SK-N-SH treated with all-trans-retinoic acid at 6 μM for 48 hours (cell line): ENCODE measurements at regions not wholly inside any gene's neighbourhood (a gene's known extent, or its start where the extent isn't known, plus 50 kb on each side); places are given as distances from the start of the nearest gene placed in this dataset.
"Not testable (repeated sequence)": the region's sequence is repeated elsewhere in the genome, so short reads cannot be mapped to it uniquely, and the experiment has no call there.

ENCODE experiments used
- ATAC-seq: fragments of 200-7000 bp; cut with Tn5 transposase; 3 replicates; pipeline ENCODE4 v1.9.1; 2020; ENCODE audit warnings: mild to moderate bottlenecking, moderate library complexity
- ARNTL ChIP-seq: fragments of 450-650 bp; formaldehyde crosslinking; IDR thresholded peaks from 2 replicates; pipeline ENCODE4 v1.5.0; 2020; ENCODE audit warnings: low read depth, mild to moderate bottlenecking, moderate library complexity, borderline replicate concordance
- CREB5 ChIP-seq: fragments of 250-450 bp; sonication (Bioruptor Pico); IDR thresholded peaks from 2 replicates; pipeline ENCODE4 v1.5.1; 2020; ENCODE audit warnings: low read depth, mild to moderate bottlenecking, moderate library complexity
- ESRRG ChIP-seq: fragments of 250-450 bp; sonication (Bioruptor Pico); IDR thresholded peaks from 2 replicates; pipeline ENCODE4 v1.6.1; 2021; ENCODE audit warnings: mild to moderate bottlenecking
- GLIS3 ChIP-seq: fragments of 250-450 bp; sonication (Bioruptor Pico); IDR thresholded peaks from 2 replicates; pipeline ENCODE4 v1.5.0; 2020; ENCODE audit warnings: mild to moderate bottlenecking, moderate library complexity
- ISL1 ChIP-seq: fragments of 250-450 bp; sonication (Bioruptor Pico); IDR thresholded peaks from 2 replicates; pipeline ENCODE4 v2.1.2; 2022; ENCODE audit warnings: mild to moderate bottlenecking, moderate library complexity
- PATZ1 ChIP-seq: fragments of 250-450 bp; sonication (Bioruptor Pico); IDR thresholded peaks from 2 replicates; pipeline ENCODE4 v1.8.0; 2020; ENCODE audit warnings: mild to moderate bottlenecking, moderate library complexity, borderline replicate concordance
- PPARA ChIP-seq: fragments of 250-450 bp; sonication (Bioruptor Pico); IDR thresholded peaks from 2 replicates; pipeline ENCODE4 v1.5.0; 2020; ENCODE audit warnings: mild to moderate bottlenecking, borderline replicate concordance
- SNAI2 ChIP-seq: fragments of 250-450 bp; sonication (Bioruptor Pico); IDR thresholded peaks from 2 replicates; pipeline ENCODE4 v1.5.0; 2020; ENCODE audit warnings: mild to moderate bottlenecking, moderate library complexity
- TCF4 ChIP-seq: fragments of 250-450 bp; sonication (Bioruptor Pico); IDR thresholded peaks from 2 replicates; pipeline ENCODE4 v1.8.0; 2021; ENCODE audit warnings: mild to moderate bottlenecking, moderate library complexity, borderline replicate concordance
- TOX ChIP-seq: fragments of 250-450 bp; sonication (Bioruptor Pico); IDR thresholded peaks from 2 replicates; pipeline ENCODE4 v1.8.0; 2021; ENCODE audit warnings: mild to moderate bottlenecking, moderate library complexity, borderline replicate concordance
- ZC3H10 ChIP-seq: fragments of 250-450 bp; sonication (Bioruptor Pico); IDR thresholded peaks from 2 replicates; pipeline ENCODE4 v1.5.1; 2021; ENCODE audit warnings: mild to moderate bottlenecking, moderate library complexity
- ZFP3 ChIP-seq: fragments of 250-450 bp; sonication (Bioruptor Pico); IDR thresholded peaks from 2 replicates; pipeline ENCODE4 v1.5.0; 2020; ENCODE audit warnings: mild to moderate bottlenecking, moderate library complexity
- ZFP30 ChIP-seq: fragments of 450-650 bp; formaldehyde crosslinking; IDR thresholded peaks from 2 replicates; pipeline ENCODE4 v1.5.0; 2022; ENCODE audit warnings: mild to moderate bottlenecking, moderate library complexity
- ZNF565 ChIP-seq: fragments of 450-650 bp; formaldehyde crosslinking; conservative IDR thresholded peaks from 2 replicates; pipeline ENCODE4 v1.5.0; 2020; ENCODE audit warnings: low read depth, mild to moderate bottlenecking, moderate library complexity
- ZNF70 ChIP-seq: fragments of 450-650 bp; formaldehyde crosslinking; IDR thresholded peaks from 2 replicates; pipeline ENCODE4 v1.5.0; 2020; ENCODE audit warnings: mild to moderate bottlenecking, moderate library complexity
- ZNF8 ChIP-seq: fragments of 450-650 bp; formaldehyde crosslinking; IDR thresholded peaks from 2 replicates; pipeline ENCODE4 v1.5.0; 2020; ENCODE audit warnings: mild to moderate bottlenecking, moderate library complexity
- TF ChIP-seq, protein P1 (sequence below): fragments of 250-450 bp; sonication (Bioruptor Pico); IDR thresholded peaks from 2 replicates; pipeline ENCODE4 v1.5.1; 2021; ENCODE audit warnings: mild to moderate bottlenecking, moderate library complexity
- TF ChIP-seq, protein P2 (sequence below): fragments of 250-450 bp; sonication (Bioruptor Pico); IDR thresholded peaks from 2 replicates; pipeline ENCODE4 v1.8.0; 2021; ENCODE audit warnings: low read depth, mild to moderate bottlenecking, moderate library complexity, borderline replicate concordance

- no peak for ATAC-seq
- TF ChIP-seq PPARA (CRISPR knock-in tag) (no peak), ZNF8 (CRISPR knock-in tag) (no peak), GLIS3 (no peak)
- TF ChIP-seq, all 23 proteins: peak for 0
These were observed 91.8 kb downstream of the BAMBI start for GRCh38 chr10:28769091-28769604.

DNA sequence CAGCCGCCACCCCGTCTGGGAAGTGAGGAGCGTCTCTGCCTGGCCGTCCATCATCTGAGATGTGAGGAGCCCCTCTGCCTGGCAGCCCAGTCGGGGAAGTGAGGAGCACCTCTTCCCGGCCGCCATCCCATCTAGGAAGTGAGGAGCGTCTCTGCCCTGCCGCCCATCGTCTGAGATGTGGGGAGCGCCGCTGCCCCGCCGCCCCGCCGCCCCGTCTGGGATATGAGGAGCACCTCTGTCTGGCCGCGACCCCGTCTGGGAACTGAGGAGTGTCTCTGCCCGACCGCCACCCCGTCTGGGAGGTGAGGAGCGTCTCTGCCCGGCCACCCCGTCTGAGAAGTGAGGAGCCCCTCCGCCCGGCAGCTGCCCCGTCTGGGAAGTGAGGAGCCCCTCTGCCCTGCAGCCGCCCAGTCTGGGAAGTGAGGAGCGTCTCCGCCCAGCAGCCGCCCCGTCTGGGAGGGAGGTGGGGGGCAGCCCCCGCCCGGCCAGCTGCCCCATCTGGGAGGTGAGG, 94.3 kb downstream of the BAMBI start:
- ATAC-seq: not testable (repeated sequence)

- ATAC-seq: no peak
- TF ChIP-seq, protein P1, sequence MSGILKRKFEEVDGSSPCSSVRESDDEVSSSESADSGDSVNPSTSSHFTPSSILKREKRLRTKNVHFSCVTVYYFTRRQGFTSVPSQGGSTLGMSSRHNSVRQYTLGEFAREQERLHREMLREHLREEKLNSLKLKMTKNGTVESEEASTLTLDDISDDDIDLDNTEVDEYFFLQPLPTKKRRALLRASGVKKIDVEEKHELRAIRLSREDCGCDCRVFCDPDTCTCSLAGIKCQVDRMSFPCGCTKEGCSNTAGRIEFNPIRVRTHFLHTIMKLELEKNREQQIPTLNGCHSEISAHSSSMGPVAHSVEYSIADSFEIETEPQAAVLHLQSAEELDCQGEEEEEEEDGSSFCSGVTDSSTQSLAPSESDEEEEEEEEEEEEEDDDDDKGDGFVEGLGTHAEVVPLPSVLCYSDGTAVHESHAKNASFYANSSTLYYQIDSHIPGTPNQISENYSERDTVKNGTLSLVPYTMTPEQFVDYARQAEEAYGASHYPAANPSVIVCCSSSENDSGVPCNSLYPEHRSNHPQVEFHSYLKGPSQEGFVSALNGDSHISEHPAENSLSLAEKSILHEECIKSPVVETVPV: no peak
- 0 out of 2 replicates have a peak, but pooled peaks have one; percentile 8 for TF ChIP-seq ISL1 (CRISPR knock-in tag)
These were observed 97.0 kb downstream of the BAMBI start for GRCh38 chr10:28774051-28774995.

DNA sequence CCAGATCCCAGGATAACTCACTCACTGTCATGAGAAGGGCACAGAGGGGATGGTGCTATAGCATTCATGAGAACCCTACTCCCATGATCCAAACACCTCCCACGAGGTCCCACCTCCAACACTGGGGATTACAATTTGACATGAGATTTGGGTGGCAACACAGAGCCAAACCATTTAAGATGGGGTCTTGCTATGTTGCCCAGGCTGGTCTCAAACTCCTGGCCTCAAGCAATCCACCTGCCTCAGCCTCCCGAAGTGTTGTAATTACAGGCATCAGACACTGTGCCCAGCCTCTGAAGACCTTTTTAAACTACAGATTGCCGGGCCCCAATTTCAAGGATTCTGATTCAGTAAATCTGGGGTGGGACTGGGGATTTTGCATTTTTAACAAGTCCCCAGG, 98.5 kb downstream of the BAMBI start:
- no peak for ATAC-seq
- no peak for TF ChIP-seq PATZ1
- TF ChIP-seq, protein P1: no peak
- TF ChIP-seq ISL1 (CRISPR knock-in tag): no peak
- no peak for TF ChIP-seq ZNF70 (CRISPR knock-in tag)
- TF ChIP-seq ESRRG (CRISPR knock-in tag): no peak
- TF ChIP-seq, protein P2, sequence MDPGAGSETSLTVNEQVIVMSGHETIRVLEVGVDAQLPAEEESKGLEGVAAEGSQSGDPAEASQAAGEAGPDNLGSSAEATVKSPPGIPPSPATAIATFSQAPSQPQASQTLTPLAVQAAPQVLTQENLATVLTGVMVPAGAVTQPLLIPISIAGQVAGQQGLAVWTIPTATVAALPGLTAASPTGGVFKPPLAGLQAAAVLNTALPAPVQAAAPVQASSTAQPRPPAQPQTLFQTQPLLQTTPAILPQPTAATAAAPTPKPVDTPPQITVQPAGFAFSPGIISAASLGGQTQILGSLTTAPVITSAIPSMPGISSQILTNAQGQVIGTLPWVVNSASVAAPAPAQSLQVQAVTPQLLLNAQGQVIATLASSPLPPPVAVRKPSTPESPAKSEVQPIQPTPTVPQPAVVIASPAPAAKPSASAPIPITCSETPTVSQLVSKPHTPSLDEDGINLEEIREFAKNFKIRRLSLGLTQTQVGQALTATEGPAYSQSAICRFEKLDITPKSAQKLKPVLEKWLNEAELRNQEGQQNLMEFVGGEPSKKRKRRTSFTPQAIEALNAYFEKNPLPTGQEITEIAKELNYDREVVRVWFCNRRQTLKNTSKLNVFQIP (CRISPR knock-in tag): no peak
- TF ChIP-seq ZNF565 (CRISPR knock-in tag): no peak
- TF ChIP-seq SNAI2: no peak
- no peak for TF ChIP-seq PPARA (CRISPR knock-in tag)
- no peak for TF ChIP-seq CREB5 (CRISPR knock-in tag)
- TF ChIP-seq ZFP3 (CRISPR knock-in tag): no peak
- TF ChIP-seq ZC3H10: no peak

DNA sequence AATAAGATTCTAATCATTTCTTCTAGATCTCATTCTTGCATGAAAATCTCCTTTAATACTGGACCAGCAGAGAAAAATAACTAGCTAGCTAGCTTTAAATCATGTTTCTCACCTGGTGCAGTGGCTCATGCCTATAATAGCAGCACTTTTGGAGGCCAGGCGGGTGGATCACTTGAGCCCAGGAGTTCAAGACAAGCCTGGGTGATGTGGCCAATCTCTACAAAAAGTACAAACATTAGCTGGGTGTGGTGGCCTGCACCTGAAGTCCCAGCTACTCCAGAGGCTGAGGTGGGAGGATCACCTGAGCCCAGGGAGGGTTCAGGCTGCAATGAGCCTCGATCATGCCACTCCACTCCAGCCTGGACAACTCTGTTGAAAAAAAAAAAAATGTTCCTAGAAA, 99.2 kb downstream of the BAMBI start:
- ATAC-seq: no peak
- TF ChIP-seq TOX (CRISPR knock-in tag) (no peak), ZFP30 (CRISPR knock-in tag) (no peak), ARNTL (no peak), ZNF565 (CRISPR knock-in tag) (no peak), PPARA (CRISPR knock-in tag) (no peak), ZC3H10 (no peak), TCF4 (CRISPR knock-in tag) (no peak), PATZ1 (no peak), ISL1 (CRISPR knock-in tag) (no peak), GLIS3 (no peak)
- TF ChIP-seq, protein P2 (CRISPR knock-in tag): no peak
